ENCODE measurements at regions not wholly inside any gene's neighbourhood (a gene's known extent, or its start where the extent isn't known, plus 50 kb on each side); places are given as distances from the start of the nearest gene placed in this dataset.

DNA sequence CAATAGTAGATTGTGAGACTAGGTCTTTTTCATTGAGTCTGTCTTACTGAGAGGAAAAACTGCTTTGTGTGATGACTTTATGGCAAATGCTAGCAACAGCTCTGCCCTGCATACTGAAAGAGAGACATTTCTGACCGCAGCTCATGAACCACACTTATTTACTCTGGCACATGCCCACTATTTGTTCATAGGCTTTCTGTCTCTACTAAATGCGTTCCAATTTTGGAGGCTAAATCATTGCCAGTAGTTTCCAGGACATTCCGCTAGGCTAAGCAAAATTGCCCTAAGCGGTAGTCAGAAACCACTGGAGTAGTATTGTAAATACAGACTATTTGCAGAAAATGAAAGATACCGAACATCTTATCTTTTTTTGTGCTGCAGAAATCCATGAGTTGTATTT is 55.6 kb upstream of the DLX6 start:
- TF ChIP-seq EP300 (IDR thresholded peaks at IDR 0.05): peak in 1 of 2 donors; percentile 75
- TF ChIP-seq CTCF (IDR thresholded peaks at IDR 0.05): peak in 1 of 5 experiments; percentile 15
